IMR-90 (cell line): ENCODE measurements at regions not wholly inside any gene's neighbourhood (a gene's known extent, or its start where the extent isn't known, plus 50 kb on each side); places are given as distances from the start of the nearest gene placed in this dataset.

Experiments
- CTCF ChIP-seq: conservative IDR thresholded peaks from 2 replicates; pipeline ENCODE4 v1.5.1; 2012; ENCODE audit warnings: mild to moderate bottlenecking, low read depth, low read length, improper control_type of control experiment
- NFE2L2 ChIP-seq: fragments of 150-350 bp; IDR thresholded peaks from 2 replicates; pipeline ENCODE4 v1.6.1; 2016; ENCODE audit warnings: low read depth, mild to moderate bottlenecking, low read length
- POLR2A ChIP-seq: IDR thresholded peaks from 2 replicates; pipeline ENCODE4 v1.6.1; 2012; ENCODE audit warnings: mild to moderate bottlenecking, low read depth, low read length
- RAD21 ChIP-seq: IDR thresholded peaks from 2 replicates; pipeline ENCODE4 v1.6.1; 2012; ENCODE audit warnings: low read length, improper control_type of control experiment
- RCOR1 ChIP-seq: IDR thresholded peaks from 2 replicates; pipeline ENCODE4 v1.6.1; 2012; ENCODE audit warnings: mild to moderate bottlenecking, low read length, improper control_type of control experiment; ENCODE audit not compliant: insufficient replicate concordance
- SMC3 ChIP-seq: fragments of 150-350 bp; IDR thresholded peaks from 2 replicates; pipeline ENCODE4 v1.6.1; 2016; ENCODE audit warnings: low read depth, mild to moderate bottlenecking, antibody characterized with exemption, low read length, moderate library complexity
- USF2 ChIP-seq: fragments of 150-350 bp; IDR thresholded peaks from 2 replicates; pipeline ENCODE4 v1.6.1; 2017; ENCODE audit warnings: mild to moderate bottlenecking, antibody characterized with exemption, low read length, low read depth

GRCh38 chr1:214164173-214164572 is 116.8 kb upstream of the SMYD2 start:
- TF ChIP-seq USF2 (no peak), CTCF (no peak), RCOR1 (no peak), POLR2A (no peak), SMC3 (no peak), NFE2L2 (no peak), RAD21 (no peak)
